ENCODE measurements at regions not wholly inside any gene's neighbourhood (a gene's known extent, or its start where the extent isn't known, plus 50 kb on each side); places are given as distances from the start of the nearest gene placed in this dataset.

DNA sequence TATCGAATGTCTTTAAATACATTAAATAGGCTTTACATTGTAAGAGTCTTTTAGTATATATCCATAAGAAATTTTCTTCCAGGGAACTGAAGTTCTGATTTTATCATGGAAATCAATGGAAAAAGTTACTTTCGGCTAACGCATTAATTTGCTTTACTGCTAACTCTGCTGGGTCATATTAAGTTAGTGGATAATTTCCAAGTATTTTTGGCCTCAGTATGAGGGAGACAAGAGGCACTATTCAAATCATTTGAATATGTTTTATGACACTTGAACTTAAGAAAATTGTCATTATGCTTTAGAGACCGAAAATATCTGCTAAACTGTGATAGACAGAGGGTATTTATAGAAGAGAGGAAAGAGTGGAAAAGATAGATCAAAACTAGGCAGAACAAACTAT, 237.5 kb downstream of the PCDH7 start:
- Histone ChIP-seq H2AFZ (no peak overlapping the region), H3K4me2 (ENCODE audit: low read length) (no peak overlapping the region), H3K36me3 (ENCODE audit: control insufficient read depth, insufficient read depth, low read length) (no peaks in the 10 kb centered on the region), H3K27ac (no peak overlapping the region), H3K79me2 (no peaks in the 10 kb centered on the region), H3K27me3 (ENCODE audit: control insufficient read depth, insufficient read depth, low read length) (no peaks in the 10 kb centered on the region), H3K9ac (no peak overlapping the region), H3K4me1 (no peaks in the 10 kb centered on the region), H3K4me3 (ENCODE audit: low read depth, low read length) (no peak overlapping the region), H3K9me3 (ENCODE audit: control insufficient read depth, low read length) (no peaks in the 10 kb centered on the region)
- TF ChIP-seq, protein P1, sequence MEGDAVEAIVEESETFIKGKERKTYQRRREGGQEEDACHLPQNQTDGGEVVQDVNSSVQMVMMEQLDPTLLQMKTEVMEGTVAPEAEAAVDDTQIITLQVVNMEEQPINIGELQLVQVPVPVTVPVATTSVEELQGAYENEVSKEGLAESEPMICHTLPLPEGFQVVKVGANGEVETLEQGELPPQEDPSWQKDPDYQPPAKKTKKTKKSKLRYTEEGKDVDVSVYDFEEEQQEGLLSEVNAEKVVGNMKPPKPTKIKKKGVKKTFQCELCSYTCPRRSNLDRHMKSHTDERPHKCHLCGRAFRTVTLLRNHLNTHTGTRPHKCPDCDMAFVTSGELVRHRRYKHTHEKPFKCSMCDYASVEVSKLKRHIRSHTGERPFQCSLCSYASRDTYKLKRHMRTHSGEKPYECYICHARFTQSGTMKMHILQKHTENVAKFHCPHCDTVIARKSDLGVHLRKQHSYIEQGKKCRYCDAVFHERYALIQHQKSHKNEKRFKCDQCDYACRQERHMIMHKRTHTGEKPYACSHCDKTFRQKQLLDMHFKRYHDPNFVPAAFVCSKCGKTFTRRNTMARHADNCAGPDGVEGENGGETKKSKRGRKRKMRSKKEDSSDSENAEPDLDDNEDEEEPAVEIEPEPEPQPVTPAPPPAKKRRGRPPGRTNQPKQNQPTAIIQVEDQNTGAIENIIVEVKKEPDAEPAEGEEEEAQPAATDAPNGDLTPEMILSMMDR (IDR thresholded peaks at IDR 0.05) = no peak

DNA sequence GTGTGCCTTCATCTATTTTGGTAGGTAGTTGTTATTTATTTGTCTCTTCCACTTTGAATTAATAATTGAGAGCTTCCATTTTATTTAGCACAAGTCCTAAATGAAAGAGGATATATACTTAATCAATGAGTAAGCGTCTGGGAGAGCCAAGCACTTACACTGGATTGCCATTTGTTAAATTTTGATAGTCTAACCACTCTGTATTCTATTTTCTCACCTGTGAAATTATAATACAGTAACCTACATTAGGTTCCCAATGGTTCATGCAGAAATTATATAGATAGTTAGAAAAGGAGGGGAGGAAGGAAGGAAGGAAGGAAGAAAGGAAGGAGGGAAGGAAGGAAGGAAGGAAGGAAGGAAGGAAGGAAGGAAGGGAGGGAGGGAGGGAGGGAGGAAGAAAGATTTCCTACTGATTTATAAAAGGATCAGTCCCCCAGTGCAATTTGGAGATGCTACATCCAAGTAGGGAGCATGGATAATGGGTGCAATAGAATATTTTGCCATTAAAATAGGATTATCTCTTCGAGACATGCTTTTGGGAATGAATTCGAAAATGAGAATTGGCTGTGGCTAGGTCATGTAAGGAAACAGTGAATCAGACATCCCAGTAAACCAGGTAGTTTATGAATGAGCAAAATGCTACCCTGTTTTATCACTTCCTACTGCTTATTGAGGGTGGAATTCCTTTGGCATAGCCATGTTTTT, 239.8 kb downstream of the PCDH7 start:
- Histone ChIP-seq H2AFZ (no peak overlapping the region), H3K27me3 (ENCODE audit: control insufficient read depth, insufficient read depth, low read length) (no peaks in the 10 kb centered on the region), H3K4me1 (no peaks in the 10 kb centered on the region), H3K36me3 (ENCODE audit: control insufficient read depth, insufficient read depth, low read length) (no peaks in the 10 kb centered on the region), H3K9me3 (ENCODE audit: control insufficient read depth, low read length) (no peaks in the 10 kb centered on the region), H3K79me2 (no peaks in the 10 kb centered on the region), H3K9ac (no peak overlapping the region), H3K4me3 (ENCODE audit: low read depth, low read length) (no peak overlapping the region), H3K27ac (no peak overlapping the region), H3K4me2 (ENCODE audit: low read length) (no peak overlapping the region)
- TF ChIP-seq, protein P1 (IDR thresholded peaks at IDR 0.05) = no peak

DNA sequence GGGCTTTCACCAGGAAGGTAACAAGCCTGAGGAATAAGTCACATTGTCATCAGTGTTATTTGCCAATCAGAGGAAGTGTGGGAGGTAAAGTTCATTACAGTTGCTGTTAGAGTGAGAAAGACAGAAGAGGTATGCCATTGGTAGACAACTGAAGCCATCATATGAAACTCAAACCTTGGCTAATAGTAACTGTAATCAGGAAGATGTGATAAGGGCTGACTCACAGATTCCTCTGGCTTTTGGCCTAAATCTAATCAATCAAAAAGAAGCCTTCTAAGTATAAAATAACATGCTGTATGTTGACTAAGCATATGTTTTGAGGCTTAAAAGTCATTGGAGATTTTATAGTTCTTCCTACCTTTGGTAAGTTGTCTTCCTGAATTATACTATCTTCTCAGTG, 242.8 kb downstream of the PCDH7 start:
- no peak overlapping the region for H3K9ac ChIP-seq
- H3K79me2 ChIP-seq = no peaks in the 10 kb centered on the region
- H3K4me3 ChIP-seq (ENCODE audit: low read depth, low read length) = no peak overlapping the region
- no peak overlapping the region for H3K4me2 ChIP-seq (ENCODE audit: low read length)
- no peaks in the 10 kb centered on the region for H3K27me3 ChIP-seq (ENCODE audit: control insufficient read depth, insufficient read depth, low read length)
- H3K4me1 ChIP-seq = no peaks in the 10 kb centered on the region
- TF ChIP-seq, protein P1 (IDR thresholded peaks at IDR 0.05) = no peak
- no peaks in the 10 kb centered on the region for H3K9me3 ChIP-seq (ENCODE audit: control insufficient read depth, low read length)
- no peak overlapping the region for H2AFZ ChIP-seq
- H3K36me3 ChIP-seq (ENCODE audit: control insufficient read depth, insufficient read depth, low read length) = no peaks in the 10 kb centered on the region
- H3K27ac ChIP-seq = no peak overlapping the region

DNA sequence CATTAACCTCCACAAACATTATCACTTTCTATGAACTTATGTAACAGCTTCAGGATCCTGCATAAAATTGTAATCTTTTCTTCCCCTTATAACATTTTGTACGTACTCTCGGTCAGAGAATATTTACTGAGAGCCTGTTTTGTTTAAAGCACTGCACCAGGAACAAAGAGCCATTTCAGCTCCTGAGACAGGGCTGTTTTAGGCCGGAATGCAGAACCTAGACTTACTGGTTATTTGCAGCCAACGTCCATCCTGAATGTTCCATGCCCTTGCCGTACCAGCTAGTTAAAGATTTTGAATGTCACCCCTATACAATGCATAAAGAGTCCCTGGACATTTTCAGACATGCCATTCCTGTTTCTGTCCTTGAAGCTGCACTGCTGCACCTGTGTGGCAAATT, 248.8 kb downstream of the PCDH7 start:
- no peak overlapping the region for H3K9ac ChIP-seq
- TF ChIP-seq, protein P1 (IDR thresholded peaks at IDR 0.05) = no peak
- no peak overlapping the region for H3K4me2 ChIP-seq (ENCODE audit: low read length)
- no peaks in the 10 kb centered on the region for H3K27me3 ChIP-seq (ENCODE audit: control insufficient read depth, insufficient read depth, low read length)
- no peaks in the 10 kb centered on the region for H3K79me2 ChIP-seq
- no peak overlapping the region for H3K4me3 ChIP-seq (ENCODE audit: low read depth, low read length)
- H3K36me3 ChIP-seq (ENCODE audit: control insufficient read depth, insufficient read depth, low read length) = no peaks in the 10 kb centered on the region
- H3K27ac ChIP-seq = no peak overlapping the region
- no peaks in the 10 kb centered on the region for H3K4me1 ChIP-seq
- H2AFZ ChIP-seq = no peak overlapping the region
- H3K9me3 ChIP-seq (ENCODE audit: control insufficient read depth, low read length) = no peaks in the 10 kb centered on the region

DNA sequence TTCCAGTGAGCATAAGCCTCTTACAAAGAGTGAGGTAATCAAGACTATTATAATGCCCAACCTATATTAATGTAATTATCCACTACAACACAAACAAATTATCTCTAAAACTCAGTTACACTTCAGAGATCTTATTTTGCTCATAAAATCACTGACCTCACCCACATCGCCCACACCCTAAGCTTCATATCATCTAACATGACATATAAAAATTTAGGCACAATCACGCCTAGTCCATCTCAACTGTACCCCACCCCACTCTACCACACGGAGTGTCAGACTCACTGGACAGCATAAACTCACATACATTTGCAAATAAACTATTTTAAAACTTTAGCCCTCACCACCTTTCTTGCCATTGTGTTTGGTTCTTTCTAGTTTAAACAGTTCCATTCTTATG, 252.4 kb downstream of the PCDH7 start:
- Histone ChIP-seq H3K9me3 (ENCODE audit: control insufficient read depth, low read length) (no peaks in the 10 kb centered on the region), H3K27ac (no peak overlapping the region), H3K79me2 (no peaks in the 10 kb centered on the region), H3K4me2 (ENCODE audit: low read length) (no peak overlapping the region), H3K36me3 (ENCODE audit: control insufficient read depth, insufficient read depth, low read length) (no peaks in the 10 kb centered on the region), H3K9ac (no peak overlapping the region), H3K4me3 (ENCODE audit: low read depth, low read length) (no peak overlapping the region), H2AFZ (no peak overlapping the region), H3K4me1 (no peaks in the 10 kb centered on the region), H3K27me3 (ENCODE audit: control insufficient read depth, insufficient read depth, low read length) (no peaks in the 10 kb centered on the region)
- TF ChIP-seq, protein P1 (IDR thresholded peaks at IDR 0.05) = no peak
